Neural cell (in vitro differentiated cells): ENCODE measurements at regions not wholly inside any gene's neighbourhood (a gene's known extent, or its start where the extent isn't known, plus 50 kb on each side); places are given as distances from the start of the nearest gene placed in this dataset.

Experiments used
- H2AFZ ChIP-seq: fragments of 200-600, 300-800 bp; sonication (generic), shearing (Covaris generic); 2 replicates; pipeline ENCODE4 v1.6.0; 2014; ENCODE audit warnings: low read depth, mild to moderate bottlenecking, antibody characterized with exemption, low read length, moderate library complexity
- H3F3A ChIP-seq: fragments of 200-600 bp; shearing (Covaris generic); 2 replicates; pipeline ENCODE4 v1.6.1; 2016; ENCODE audit warnings: mild to moderate bottlenecking, moderate library complexity, mixed read lengths, antibody characterized with exemption, low read length; ENCODE audit not compliant: insufficient read depth, poor library complexity, severe bottlenecking
- H3K27ac ChIP-seq: fragments of 200-600, 300-800 bp; sonication (generic), shearing (Covaris generic); 2 replicates; pipeline ENCODE4 v1.5.1; 2014; ENCODE audit warnings: mild to moderate bottlenecking, low read length, moderate library complexity
- H3K27me3 ChIP-seq: fragments of 300-800, 200-600 bp; sonication (generic), shearing (Covaris generic); 2 replicates; pipeline ENCODE4 v1.6.0; 2014; ENCODE audit warnings: mild to moderate bottlenecking, low read depth, low read length, moderate library complexity; ENCODE audit not compliant: insufficient read depth
- H3K36me3 ChIP-seq: fragments of 300-800, 200-600 bp; sonication (generic), shearing (Covaris generic); 2 replicates; pipeline ENCODE4 v1.5.1; 2014; ENCODE audit warnings: mild to moderate bottlenecking, antibody characterized with exemption, low read length, moderate library complexity; ENCODE audit not compliant: insufficient read depth
- H3K4me2 ChIP-seq: fragments of 300-800, 200-600 bp; sonication (generic), shearing (Covaris generic); 2 replicates; pipeline ENCODE4 v1.6.0; 2014; ENCODE audit warnings: mild to moderate bottlenecking, low read length
- H3K4me3 ChIP-seq: fragments of 300-800, 200-600 bp; sonication (generic), shearing (Covaris generic); 2 replicates; pipeline ENCODE4 v1.5.1; 2014; ENCODE audit warnings: mild to moderate bottlenecking, low read length, moderate library complexity
- H3K79me2 ChIP-seq: fragments of 200-600 bp; shearing (Covaris generic); replicated peaks from 2 replicates; pipeline ENCODE4 v1.6.0; 2014; ENCODE audit warnings: mild to moderate bottlenecking, low read length, moderate library complexity; ENCODE audit not compliant: insufficient read depth
- H3K9ac ChIP-seq: fragments of 300-800, 200-600 bp; sonication (generic), shearing (Covaris generic); 2 replicates; pipeline ENCODE4 v1.6.1; 2016; ENCODE audit warnings: mild to moderate bottlenecking, low read length, mixed read lengths
- H3K9me2 ChIP-seq: fragments of 200-600 bp; shearing (Covaris generic); 2 replicates; pipeline ENCODE4 v1.6.1; 2016; ENCODE audit warnings: mild to moderate bottlenecking, low read length, mixed read lengths; ENCODE audit not compliant: insufficient read depth
- H3K9me3 ChIP-seq: fragments of 200-600, 300-800 bp; sonication (generic), shearing (Covaris generic); 2 replicates; pipeline ENCODE4 v1.6.1; 2016; ENCODE audit warnings: mild to moderate bottlenecking, mixed run types, low read length, moderate library complexity, mixed read lengths
- H4K20me1 ChIP-seq: fragments of 200-600 bp; shearing (Covaris generic); 2 replicates; pipeline ENCODE4 v1.6.1; 2016; ENCODE audit warnings: mild to moderate bottlenecking, mixed run types; ENCODE audit not compliant: insufficient read depth
- EP300 ChIP-seq: fragments of 450-650 bp; conservative IDR thresholded peaks from 2 replicates; pipeline ENCODE4 v1.6.1; 2014; ENCODE audit warnings: antibody characterized with exemption, mild to moderate bottlenecking, moderate library complexity; ENCODE audit not compliant: poor library complexity, severe bottlenecking
- EZH2 ChIP-seq: fragments of 200-600, 300-800 bp; shearing (Covaris generic), sonication (generic); IDR thresholded peaks from 2 replicates; pipeline ENCODE4 v1.6.1; 2014; ENCODE audit warnings: antibody characterized with exemption, low read length, borderline replicate concordance, mild to moderate bottlenecking; ENCODE audit not compliant: insufficient read depth, poor library complexity, severe bottlenecking
- MXI1 ChIP-seq: fragments of 450-650 bp; conservative IDR thresholded peaks from 2 replicates; pipeline ENCODE4 v1.6.1; 2014; ENCODE audit warnings: antibody characterized with exemption, mild to moderate bottlenecking; ENCODE audit not compliant: poor library complexity, severe bottlenecking
- POLR2AphosphoS5 ChIP-seq: IDR thresholded peaks from 2 replicates; pipeline ENCODE4 v1.6.1; 2012
- RAD21 ChIP-seq: fragments of 450-650 bp; conservative IDR thresholded peaks from 2 replicates; pipeline ENCODE4 v1.6.1; 2014; ENCODE audit warnings: antibody characterized with exemption, mild to moderate bottlenecking, moderate library complexity
- SMC3 ChIP-seq: fragments of 450-650 bp; conservative IDR thresholded peaks from 2 replicates; pipeline ENCODE4 v1.6.1; 2014; ENCODE audit warnings: antibody characterized with exemption, mild to moderate bottlenecking, moderate library complexity; ENCODE audit not compliant: poor library complexity
- TAF1 ChIP-seq: IDR thresholded peaks from 2 replicates; pipeline ENCODE4 v1.6.1; 2012; ENCODE audit warnings: low read depth
- TF ChIP-seq, protein P1 (sequence below): IDR thresholded peaks from 2 replicates; pipeline ENCODE4 v1.6.1; 2012; ENCODE audit warnings: borderline replicate concordance
- TF ChIP-seq, protein P2 (sequence below): fragments of 450-650 bp; IDR thresholded peaks from 2 replicates; pipeline ENCODE4 v1.5.1; 2014; ENCODE audit warnings: antibody characterized with exemption, mild to moderate bottlenecking, moderate library complexity; ENCODE audit not compliant: poor library complexity, severe bottlenecking

DNA sequence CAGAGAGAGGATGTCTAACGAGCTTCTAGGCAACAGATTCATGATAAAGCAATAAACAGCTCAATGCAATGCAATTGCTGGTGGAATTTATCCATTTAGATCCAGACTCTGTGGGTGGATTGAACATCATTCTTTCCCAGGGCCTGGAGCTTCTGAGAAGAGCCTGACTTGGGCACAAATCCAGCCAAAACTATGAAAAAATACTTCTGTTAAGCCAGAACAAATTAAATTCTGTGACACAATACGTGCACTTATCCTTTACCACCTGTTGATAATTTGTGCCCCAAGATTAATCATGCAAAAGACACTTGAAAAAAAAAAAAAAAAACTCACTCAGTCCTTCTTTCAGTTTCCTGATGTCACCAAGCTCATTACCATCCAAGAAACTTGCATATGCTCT lies 446.0 kb upstream of the DCN start:
- Histone ChIP-seq H3K79me2 (no peaks in the 10 kb centered on the region), H3K9me3 (no peaks in the 10 kb centered on the region)

DNA sequence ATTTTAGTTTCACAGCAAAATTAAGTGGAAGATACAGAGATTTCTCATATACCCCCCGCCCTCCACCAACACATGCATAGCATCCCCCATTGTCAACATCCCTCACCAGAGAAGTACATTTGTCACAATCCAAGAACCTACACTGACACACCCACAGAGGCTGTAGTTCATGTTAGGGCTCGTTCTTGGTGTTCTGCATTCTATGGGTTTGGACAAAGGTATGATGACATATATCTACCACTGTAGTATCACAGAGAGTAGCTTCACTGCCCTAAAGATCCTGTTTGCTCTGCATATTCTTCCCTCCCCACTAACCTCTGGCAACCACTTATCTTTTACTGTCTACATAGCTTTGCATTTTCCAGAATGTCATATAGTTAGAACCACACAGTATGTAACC lies 444.6 kb upstream of the DCN start:
- Histone ChIP-seq H3K79me2 (no peaks in the 10 kb centered on the region), H3K27ac (no peak overlapping the region), H3K4me3 (no peak overlapping the region), H3K27me3 (no peaks in the 10 kb centered on the region), H3F3A (no peaks in the 10 kb centered on the region), H3K4me2 (no peak overlapping the region), H3K9me3 (no peaks in the 10 kb centered on the region), H3K9ac (no peak overlapping the region), H3K9me2 (no peaks in the 10 kb centered on the region), H2AFZ (no peak overlapping the region), H3K36me3 (no peaks in the 10 kb centered on the region), H4K20me1 (no peaks in the 10 kb centered on the region)
- TF ChIP-seq SMC3 (no peak), TAF1 (no peak), EZH2 (no peak), MXI1 (no peak), RAD21 (no peak), EP300 (no peak), POLR2AphosphoS5 (no peak)
- TF ChIP-seq, protein P1, sequence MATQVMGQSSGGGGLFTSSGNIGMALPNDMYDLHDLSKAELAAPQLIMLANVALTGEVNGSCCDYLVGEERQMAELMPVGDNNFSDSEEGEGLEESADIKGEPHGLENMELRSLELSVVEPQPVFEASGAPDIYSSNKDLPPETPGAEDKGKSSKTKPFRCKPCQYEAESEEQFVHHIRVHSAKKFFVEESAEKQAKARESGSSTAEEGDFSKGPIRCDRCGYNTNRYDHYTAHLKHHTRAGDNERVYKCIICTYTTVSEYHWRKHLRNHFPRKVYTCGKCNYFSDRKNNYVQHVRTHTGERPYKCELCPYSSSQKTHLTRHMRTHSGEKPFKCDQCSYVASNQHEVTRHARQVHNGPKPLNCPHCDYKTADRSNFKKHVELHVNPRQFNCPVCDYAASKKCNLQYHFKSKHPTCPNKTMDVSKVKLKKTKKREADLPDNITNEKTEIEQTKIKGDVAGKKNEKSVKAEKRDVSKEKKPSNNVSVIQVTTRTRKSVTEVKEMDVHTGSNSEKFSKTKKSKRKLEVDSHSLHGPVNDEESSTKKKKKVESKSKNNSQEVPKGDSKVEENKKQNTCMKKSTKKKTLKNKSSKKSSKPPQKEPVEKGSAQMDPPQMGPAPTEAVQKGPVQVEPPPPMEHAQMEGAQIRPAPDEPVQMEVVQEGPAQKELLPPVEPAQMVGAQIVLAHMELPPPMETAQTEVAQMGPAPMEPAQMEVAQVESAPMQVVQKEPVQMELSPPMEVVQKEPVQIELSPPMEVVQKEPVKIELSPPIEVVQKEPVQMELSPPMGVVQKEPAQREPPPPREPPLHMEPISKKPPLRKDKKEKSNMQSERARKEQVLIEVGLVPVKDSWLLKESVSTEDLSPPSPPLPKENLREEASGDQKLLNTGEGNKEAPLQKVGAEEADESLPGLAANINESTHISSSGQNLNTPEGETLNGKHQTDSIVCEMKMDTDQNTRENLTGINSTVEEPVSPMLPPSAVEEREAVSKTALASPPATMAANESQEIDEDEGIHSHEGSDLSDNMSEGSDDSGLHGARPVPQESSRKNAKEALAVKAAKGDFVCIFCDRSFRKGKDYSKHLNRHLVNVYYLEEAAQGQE = no peak
- TF ChIP-seq, protein P2, sequence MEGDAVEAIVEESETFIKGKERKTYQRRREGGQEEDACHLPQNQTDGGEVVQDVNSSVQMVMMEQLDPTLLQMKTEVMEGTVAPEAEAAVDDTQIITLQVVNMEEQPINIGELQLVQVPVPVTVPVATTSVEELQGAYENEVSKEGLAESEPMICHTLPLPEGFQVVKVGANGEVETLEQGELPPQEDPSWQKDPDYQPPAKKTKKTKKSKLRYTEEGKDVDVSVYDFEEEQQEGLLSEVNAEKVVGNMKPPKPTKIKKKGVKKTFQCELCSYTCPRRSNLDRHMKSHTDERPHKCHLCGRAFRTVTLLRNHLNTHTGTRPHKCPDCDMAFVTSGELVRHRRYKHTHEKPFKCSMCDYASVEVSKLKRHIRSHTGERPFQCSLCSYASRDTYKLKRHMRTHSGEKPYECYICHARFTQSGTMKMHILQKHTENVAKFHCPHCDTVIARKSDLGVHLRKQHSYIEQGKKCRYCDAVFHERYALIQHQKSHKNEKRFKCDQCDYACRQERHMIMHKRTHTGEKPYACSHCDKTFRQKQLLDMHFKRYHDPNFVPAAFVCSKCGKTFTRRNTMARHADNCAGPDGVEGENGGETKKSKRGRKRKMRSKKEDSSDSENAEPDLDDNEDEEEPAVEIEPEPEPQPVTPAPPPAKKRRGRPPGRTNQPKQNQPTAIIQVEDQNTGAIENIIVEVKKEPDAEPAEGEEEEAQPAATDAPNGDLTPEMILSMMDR = no peak

More for the DNA sequence above, 446.0 kb upstream of the DCN start:
- no peak overlapping the region for H3K27ac ChIP-seq
- H3K9me2 ChIP-seq = no peaks in the 10 kb centered on the region
- no peaks in the 10 kb centered on the region for H3K27me3 ChIP-seq
- no peak overlapping the region for H3K4me3 ChIP-seq
- no peaks in the 10 kb centered on the region for H3F3A ChIP-seq
- TF ChIP-seq, protein P1 = no peak
- TF ChIP-seq MXI1 = no peak
- TF ChIP-seq EZH2 = no peak
- TF ChIP-seq POLR2AphosphoS5 = no peak
- TF ChIP-seq, protein P2 = no peak
- TF ChIP-seq TAF1 = no peak
- no peak for TF ChIP-seq SMC3
- TF ChIP-seq RAD21 = no peak
- no peak for TF ChIP-seq EP300
- no peak overlapping the region for H2AFZ ChIP-seq
- no peak overlapping the region for H3K4me2 ChIP-seq
- no peaks in the 10 kb centered on the region for H4K20me1 ChIP-seq
- H3K36me3 ChIP-seq = no peaks in the 10 kb centered on the region
- H3K9ac ChIP-seq = no peak overlapping the region
